ENCODE measurements at regions not wholly inside any gene's neighbourhood (a gene's known extent, or its start where the extent isn't known, plus 50 kb on each side); places are given as distances from the start of the nearest gene placed in this dataset.

DNA sequence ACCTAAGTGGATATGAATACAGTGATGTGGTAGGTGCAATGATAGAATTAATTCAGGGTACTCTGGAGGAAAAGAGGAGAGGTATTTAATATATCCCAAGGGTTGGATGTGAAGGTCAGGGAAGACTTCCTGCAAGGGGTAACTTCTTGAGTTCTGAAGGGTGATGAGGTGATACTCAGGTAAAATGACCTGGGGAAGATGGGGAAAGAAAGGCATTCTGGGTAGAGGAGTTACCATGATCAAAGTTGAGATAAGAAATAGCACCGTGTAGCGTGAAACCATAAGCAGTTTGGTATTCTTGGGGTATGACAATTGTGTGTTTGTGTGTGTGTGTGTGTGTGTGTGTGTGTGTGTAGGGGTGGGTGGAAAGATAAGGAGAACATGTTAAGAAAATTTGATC lies 270.4 kb upstream of the LCORL start:
- no peak overlapping the region for H3K4me3 Mint-ChIP-seq
- Histone ChIP-seq H3K9me3 (ENCODE audit: control insufficient read depth, low read depth, low read length) (no peaks in the 10 kb centered on the region), H2AK5ac (ENCODE audit: insufficient read length, low read length) (no peak overlapping the region), H3K4ac (ENCODE audit: low read depth, low read length) (no peak overlapping the region), H3K79me1 (ENCODE audit: insufficient read depth, low read depth, low read length, poor library complexity, severe bottlenecking) (no peaks in the 10 kb centered on the region), H2BK12ac (ENCODE audit: insufficient read length, low read depth, low read length) (no peak overlapping the region), H4K8ac (replicated peaks; ENCODE audit: insufficient read length, low read depth, low read length) (no peak overlapping the region), H4K20me1 (ENCODE audit: control insufficient read depth, insufficient read depth, insufficient read length) (no peaks in the 10 kb centered on the region), H2BK15ac (ENCODE audit: low read depth, low read length) (no peak overlapping the region), H2BK5ac (ENCODE audit: insufficient read length, low read length) (no peak overlapping the region), H3K27me3 (ENCODE audit: insufficient read depth, low read length) (no peaks in the 10 kb centered on the region), H2AFZ (ENCODE audit: low read length) (no peak overlapping the region), H2BK20ac (ENCODE audit: low read depth, low read length, poor library complexity, severe bottlenecking) (no peak overlapping the region), H3T11ph (ENCODE audit: low read length) (no peak overlapping the region), H3K79me2 (ENCODE audit: insufficient read depth, low read length) (no peaks in the 10 kb centered on the region), H3K4me1 (ENCODE audit: insufficient read depth, low read length) (no peaks in the 10 kb centered on the region), H3K27ac (ENCODE audit: insufficient read length, low read depth, low read length) (no peak overlapping the region), H3K4me2 (ENCODE audit: insufficient read depth, insufficient read length, low read length) (no peak overlapping the region), H3K56ac (ENCODE audit: insufficient read length, low read depth, low read length) (no peak overlapping the region), H3K14ac (ENCODE audit: insufficient read depth, low read length) (no peak overlapping the region), H2BK120ac (ENCODE audit: low read depth, low read length, poor library complexity, severe bottlenecking) (no peak overlapping the region), H3K23me2 (ENCODE audit: insufficient read length, low read depth, low read length, poor library complexity, severe bottlenecking) (no peaks in the 10 kb centered on the region), H3K9ac (ENCODE audit: extremely low read depth, insufficient read length, low read length) (no peak overlapping the region), H4K91ac (ENCODE audit: insufficient read length, low read depth, low read length) (no peak overlapping the region), H3K23ac (ENCODE audit: insufficient read length, low read depth, low read length) (no peak overlapping the region), H4K5ac (ENCODE audit: insufficient read length, low read depth, low read length) (no peak overlapping the region), H3K18ac (ENCODE audit: insufficient read length, low read depth, low read length) (no peak overlapping the region)
- DNase-seq, result no peak
- H3K9me3 Mint-ChIP-seq, result no peaks in the 10 kb centered on the region; a peak in 1 of 5 replicates
- H3K27ac Mint-ChIP-seq, result no peak overlapping the region
- TF ChIP-seq, protein P1, sequence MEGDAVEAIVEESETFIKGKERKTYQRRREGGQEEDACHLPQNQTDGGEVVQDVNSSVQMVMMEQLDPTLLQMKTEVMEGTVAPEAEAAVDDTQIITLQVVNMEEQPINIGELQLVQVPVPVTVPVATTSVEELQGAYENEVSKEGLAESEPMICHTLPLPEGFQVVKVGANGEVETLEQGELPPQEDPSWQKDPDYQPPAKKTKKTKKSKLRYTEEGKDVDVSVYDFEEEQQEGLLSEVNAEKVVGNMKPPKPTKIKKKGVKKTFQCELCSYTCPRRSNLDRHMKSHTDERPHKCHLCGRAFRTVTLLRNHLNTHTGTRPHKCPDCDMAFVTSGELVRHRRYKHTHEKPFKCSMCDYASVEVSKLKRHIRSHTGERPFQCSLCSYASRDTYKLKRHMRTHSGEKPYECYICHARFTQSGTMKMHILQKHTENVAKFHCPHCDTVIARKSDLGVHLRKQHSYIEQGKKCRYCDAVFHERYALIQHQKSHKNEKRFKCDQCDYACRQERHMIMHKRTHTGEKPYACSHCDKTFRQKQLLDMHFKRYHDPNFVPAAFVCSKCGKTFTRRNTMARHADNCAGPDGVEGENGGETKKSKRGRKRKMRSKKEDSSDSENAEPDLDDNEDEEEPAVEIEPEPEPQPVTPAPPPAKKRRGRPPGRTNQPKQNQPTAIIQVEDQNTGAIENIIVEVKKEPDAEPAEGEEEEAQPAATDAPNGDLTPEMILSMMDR (conservative IDR thresholded peaks at IDR 0.05), result no peak
- no peaks in the 10 kb centered on the region for H3K36me3 Mint-ChIP-seq (ENCODE audit: insufficient read depth in 1 of 3, low read depth in 3 of 3)
- WGBS (ENCODE audit: extremely low coverage, insufficient read length, low lambda C conversion rate), result no CpG with 5 or more reads among the region's 2 CpGs
- H3K4me1 Mint-ChIP-seq, result peaks cover 8 to 12% of the 10 kb centered on the region in 2 experiments
- H3K27me3 Mint-ChIP-seq (ENCODE audit: low read depth), result no peaks in the 10 kb centered on the region; the same call in 1 of the 2 replicates
